HS-27A (cell line): ENCODE measurements at regions not wholly inside any gene's neighbourhood (a gene's known extent, or its start where the extent isn't known, plus 50 kb on each side); places are given as distances from the start of the nearest gene placed in this dataset.
"Not testable (repeated sequence)": the region's sequence is repeated elsewhere in the genome, so short reads cannot be mapped to it uniquely, and the experiment has no call there.

Experiments
- DNase-seq: peaks from one replicate; pipeline ENCODE4 v3.0.0-alpha.2; 2012; ENCODE audit warnings: low read depth, missing footprints

- DNase-seq, result no peak
Observed at GRCh38 chr2:16756831-16757644, 91.4 kb upstream of the CYRIA start.

DNA sequence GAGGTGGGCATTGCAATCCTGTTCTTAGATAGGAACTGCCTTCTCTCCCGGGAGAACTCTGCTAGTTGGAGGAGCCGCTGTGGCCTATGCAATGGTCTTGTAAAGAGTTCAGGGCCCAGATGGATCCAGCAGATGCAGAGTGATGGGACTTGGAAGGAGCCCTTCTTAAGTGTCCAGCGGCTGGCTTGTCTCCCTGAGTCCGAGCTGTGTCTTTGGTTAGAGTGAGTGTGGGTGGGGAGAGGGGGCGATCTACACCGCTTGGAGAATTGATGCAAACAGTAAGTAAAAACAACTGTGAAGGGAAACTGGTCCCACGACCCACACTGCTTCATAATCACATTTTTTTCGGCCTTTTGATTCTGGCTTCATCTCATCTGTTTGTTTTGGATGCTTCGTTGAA, 89.8 kb upstream of the CYRIA start:
- no peak for DNase-seq

DNA sequence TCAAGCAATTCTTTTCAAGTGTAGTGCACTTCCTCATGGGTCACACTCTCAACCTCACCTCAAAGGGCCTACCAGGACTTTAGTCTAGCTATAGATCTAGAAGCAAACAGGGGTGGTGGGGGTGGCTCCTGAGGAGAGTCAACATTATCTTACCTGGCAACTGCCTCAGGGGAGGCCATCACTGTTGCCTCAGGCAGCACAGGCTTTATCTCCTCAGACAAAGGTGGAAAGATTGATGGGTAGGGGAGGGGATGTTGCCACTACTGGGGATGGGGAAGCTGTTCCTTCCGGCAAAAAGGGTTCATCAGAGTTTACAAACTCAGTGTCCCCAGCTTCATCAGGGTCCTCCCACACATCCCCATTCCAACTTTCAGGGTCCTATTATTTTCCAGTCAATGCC, 87.4 kb upstream of the CYRIA start:
- DNase-seq, result not testable (repeated sequence)

GRCh38 chr2:16750925-16751214, 85.2 kb upstream of the CYRIA start:
- not testable (repeated sequence) for DNase-seq

- DNase-seq, result no peak
Observed at GRCh38 chr2:16750175-16750924, 84.7 kb upstream of the CYRIA start.

GRCh38 chr2:16748511-16749266, 83.1 kb upstream of the CYRIA start:
- not testable (repeated sequence) for DNase-seq

GRCh38 chr2:16747689-16748088, 82.1 kb upstream of the CYRIA start:
- DNase-seq, result no peak

DNA sequence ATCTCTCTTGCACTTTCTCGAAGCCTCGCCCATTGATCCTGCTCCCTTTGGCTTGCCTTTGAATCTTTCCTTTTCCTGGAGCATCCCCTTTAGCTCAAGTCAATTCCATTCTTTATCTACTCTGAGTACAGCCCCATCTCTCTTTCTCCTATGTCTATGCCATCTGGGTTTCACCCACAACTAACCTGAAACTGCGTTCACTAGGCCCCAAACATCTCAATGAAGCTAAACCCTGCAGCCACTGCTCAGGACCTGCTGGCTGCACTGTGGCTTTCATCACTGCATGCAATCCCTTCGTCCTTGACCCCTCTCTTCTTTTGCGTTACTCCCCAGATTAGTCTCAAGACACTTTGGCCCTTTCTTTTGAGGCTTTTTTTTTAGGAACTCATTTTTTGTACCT, 81.6 kb upstream of the CYRIA start:
- no peak for DNase-seq

DNA sequence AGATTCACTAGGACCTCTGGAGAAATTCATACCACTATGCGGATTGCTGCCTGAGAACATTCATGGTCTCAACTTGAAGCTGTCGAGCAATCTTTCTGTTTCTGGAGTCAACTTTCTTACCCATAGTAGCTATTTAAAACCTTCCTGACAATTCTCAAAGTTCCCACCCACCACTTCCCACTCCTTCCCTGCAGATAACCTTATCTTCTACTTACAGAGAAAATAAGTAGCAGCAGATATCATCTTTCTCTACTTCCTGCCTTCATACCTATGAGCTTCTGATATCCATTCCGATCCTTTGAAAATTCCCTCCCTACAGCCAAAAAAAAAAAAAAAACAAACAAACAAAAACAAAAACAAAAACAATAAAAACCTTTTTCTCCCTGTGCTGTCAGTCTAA, 81.2 kb upstream of the CYRIA start:
- DNase-seq, result no peak

- no peak for DNase-seq
Observed at GRCh38 chr2:16746329-16746728, 80.7 kb upstream of the CYRIA start.

GRCh38 chr2:16745466-16745865, 79.8 kb upstream of the CYRIA start:
- DNase-seq, result no peak

DNA sequence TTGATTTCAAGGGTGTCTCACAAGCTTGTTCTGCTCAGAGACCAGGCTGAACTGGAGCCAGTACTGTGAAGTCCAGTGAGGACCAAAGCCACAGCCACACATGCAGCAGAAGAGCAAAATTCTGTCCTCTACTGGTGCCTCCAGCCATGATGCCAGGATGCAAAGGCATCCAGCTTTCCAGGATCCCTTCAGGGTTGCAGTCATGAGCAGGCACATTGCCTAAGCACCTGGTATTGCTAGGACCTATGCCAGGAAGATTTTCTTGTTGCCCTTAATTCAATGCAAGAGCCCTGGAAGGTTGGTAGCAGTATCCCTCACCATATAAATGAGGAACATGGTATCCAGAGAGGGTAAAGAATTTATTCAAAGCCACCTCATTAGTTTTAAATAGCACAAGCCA, 78.9 kb upstream of the CYRIA start:
- no peak for DNase-seq

- no peak for DNase-seq
Observed at GRCh38 chr2:16742026-16742425, 76.4 kb upstream of the CYRIA start.

- DNase-seq, result no peak
Observed at GRCh38 chr2:16741498-16741897, 75.9 kb upstream of the CYRIA start.

DNA sequence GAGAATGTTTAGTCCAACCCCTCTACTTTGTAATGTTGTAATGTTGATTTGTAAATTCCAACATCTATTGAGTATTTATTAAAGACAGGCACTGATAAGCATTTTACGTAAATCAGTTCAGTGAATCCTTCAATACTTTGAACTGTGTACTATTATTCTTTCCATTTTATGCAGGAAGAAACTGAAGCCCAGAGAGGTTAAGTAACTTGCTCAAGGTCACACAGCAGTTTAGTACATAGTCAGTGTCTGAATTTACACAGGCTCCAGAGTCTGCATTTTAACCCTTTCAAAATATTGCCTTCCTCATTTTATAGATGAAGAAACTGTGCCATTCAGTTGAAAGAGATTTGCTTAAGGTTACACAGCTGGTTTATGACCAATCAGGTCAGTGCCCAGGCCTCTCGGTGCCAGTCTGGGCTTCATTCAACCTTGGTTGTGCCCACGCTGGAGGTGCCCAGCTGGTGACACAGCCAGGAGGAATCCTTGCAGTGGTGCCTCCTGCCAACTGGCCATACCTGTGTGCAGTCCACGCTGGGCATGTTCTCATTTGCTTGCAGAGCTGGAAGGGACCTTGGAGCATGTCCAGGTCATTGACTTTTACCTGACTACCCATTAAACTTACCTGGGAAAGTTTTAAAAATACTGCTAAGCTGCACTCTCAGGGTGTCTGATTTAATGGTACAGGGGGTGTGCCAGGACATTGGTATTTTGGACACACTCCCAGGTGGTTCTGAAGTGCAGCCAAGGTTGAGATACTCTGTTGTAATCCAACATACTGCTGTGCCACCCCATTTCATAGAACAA, 74.3 kb upstream of the CYRIA start:
- DNase-seq, result no peak

GRCh38 chr2:16738361-16739225, 73.0 kb upstream of the CYRIA start:
- no peak for DNase-seq

DNA sequence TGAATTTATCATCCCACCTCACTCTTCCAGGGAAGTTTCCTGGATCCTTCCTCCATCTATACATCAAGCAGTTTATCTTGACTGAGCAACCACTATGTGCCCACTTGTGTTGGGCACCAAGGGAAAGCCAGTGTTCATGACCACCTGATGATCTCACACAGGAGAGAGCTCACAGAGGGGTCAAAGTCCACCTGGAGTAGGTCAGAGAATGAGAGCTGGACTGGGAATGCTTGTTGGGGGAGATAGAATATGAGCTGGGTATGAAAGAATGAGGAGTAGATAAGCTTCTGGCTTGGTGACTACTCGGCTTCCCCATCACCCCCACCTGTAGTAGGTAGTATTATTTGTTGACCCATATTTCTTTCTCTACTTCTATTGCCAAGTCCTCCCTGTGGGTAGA, 72.2 kb upstream of the CYRIA start:
- no peak for DNase-seq

DNA sequence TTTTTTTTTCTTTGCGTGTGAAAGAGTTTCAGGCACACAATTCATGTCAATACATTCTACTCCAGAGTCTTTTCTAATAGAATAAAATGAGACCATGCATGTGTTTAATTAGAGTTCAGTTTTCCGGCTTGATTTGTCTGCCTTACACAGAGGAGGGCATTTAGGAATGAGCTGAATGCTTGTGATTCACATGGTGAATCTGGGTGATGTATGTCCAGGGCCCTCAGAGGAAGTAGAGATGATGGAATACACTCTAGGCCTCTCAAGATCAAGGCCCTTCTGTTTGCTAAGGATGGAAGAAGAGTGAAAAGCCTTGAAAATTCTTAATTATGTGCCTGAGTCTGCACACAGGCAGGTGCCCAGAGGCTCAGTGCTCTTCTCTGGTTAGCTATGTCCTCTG, 71.0 kb upstream of the CYRIA start:
- DNase-seq, result no peak

DNA sequence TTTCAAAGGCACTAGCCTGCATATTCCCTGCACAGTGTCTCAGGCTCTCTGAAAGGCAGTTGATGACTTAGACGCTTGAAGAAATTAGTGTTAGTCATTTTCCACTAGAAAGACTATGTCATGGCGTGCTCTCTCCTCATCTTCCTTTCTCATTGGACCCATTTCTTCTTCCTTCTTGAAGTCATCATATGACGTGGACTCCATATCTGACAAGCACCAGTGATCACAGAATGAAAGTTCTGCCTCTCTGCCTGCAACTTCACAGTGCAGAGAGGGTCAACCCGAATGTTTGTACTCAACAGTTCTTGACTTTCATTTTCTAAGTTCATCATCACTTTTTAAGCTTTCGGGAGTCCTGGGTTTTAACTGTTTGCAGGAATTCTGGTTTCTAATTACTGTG, 63.7 kb upstream of the CYRIA start:
- no peak for DNase-seq

DNA sequence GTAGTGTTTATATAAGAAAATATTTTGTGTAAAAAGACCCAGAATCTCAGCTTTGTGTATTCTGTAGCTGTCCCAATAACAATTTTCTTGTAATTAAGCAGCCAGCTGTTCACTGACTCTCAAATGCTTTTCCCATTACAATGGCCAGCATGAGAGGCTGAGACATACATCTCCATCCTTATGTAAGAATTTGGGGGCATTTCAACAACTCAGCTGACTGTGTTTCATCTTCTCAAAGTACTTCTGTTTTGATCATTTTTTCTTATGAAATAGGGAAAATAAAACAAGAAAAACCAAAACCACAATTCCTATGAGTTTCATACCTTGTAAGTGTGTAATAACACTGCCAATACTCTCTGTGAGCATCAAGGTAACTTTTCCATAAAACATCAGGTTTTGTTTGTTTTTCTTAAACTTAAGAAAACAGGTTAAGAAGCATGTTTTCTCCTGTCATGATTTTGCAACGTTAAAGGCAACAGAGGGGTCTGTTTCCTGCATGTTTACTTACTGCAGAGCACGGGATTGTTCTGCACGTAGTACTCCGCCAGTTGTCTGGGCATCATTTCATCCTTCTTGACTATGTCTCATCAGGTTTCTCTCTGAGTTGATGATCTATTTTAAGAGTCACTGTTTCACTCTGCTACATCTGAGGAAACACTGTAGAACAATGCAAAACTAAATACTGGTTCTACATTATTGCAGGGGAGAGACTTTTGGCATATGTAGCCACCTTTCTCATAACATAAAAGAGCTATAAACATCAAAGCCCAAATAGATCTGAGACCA, 62.9 kb upstream of the CYRIA start:
- DNase-seq, result no peak
